ENCODE measurements at regions not wholly inside any gene's neighbourhood (a gene's known extent, or its start where the extent isn't known, plus 50 kb on each side); places are given as distances from the start of the nearest gene placed in this dataset.
A peak's percentile ranks its signal among the peaks of the same experiment; 100 is the strongest.

DNA sequence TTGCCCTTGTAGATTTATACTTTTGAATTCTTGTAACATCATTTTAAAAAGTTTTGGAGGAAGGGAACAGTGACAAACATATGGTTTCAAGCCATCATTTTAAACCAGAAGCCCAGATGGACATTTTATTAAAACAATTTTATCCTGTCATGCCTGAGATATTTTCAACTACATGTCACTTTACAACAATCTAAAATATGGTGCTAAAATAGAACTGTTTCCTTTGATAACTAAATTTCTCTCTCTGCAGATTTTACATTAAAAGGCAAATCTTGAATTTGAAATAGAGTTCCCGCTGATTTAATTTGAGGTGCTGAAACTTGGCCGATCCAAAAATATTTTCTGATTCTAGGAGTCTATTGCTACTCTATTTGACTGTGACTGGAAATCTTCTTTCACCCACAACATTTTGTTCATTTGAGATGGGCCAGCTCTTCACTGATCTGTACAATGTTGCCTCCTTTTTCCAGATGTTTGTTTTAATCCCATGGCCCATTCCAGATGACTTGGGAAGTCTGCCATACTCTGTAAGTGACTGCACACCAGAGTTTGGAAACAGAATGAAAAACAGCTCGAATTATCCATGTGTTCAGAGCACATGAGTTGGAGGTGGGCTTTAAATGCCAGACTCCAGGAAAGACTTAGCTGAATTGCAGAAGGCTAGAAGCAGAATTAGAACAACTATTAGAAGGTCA is 402.5 kb downstream of the TMEM135 start:
- Histone ChIP-seq H3K27ac (ENCODE audit: low read length, poor library complexity, severe bottlenecking) (peak overlapping the region; percentile 43), H3K4me1 (ENCODE audit: control insufficient read depth, insufficient read depth, low read depth, low read length) (peaks cover 7% of the 10 kb centered on the region), H3K36me3 (ENCODE audit: control insufficient read depth in 1 of 2, insufficient read depth in 2 of 2, low read depth in 1 of 2, low read length in 2 of 2) (no peaks in the 10 kb centered on the region), H3K27me3 (ENCODE audit: control insufficient read depth in 1 of 2, insufficient read depth in 1 of 2, low read length in 2 of 2) (no peaks in the 10 kb centered on the region), H2AK5ac (ENCODE audit: low read length, severe bottlenecking) (no peak overlapping the region), H3K9ac (ENCODE audit: low read length) (no peak overlapping the region), H3K4me2 (ENCODE audit: low read length, poor library complexity, severe bottlenecking) (no peak overlapping the region), H2BK120ac (ENCODE audit: low read depth, low read length) (no peak overlapping the region), H3K14ac (ENCODE audit: low read length in 2 of 2) (no peak overlapping the region), H4K91ac (ENCODE audit: low read length) (no peak overlapping the region), H3K4me3 (ENCODE audit: insufficient read depth in 1 of 2, low read depth in 1 of 2, low read length in 2 of 2) (no peak overlapping the region), H2AFZ (ENCODE audit: low read depth, low read length) (no peak overlapping the region), H2BK15ac (ENCODE audit: low read depth, poor library complexity, severe bottlenecking) (no peak overlapping the region), H3K9me3 (ENCODE audit: control insufficient read depth, low read length) (no peaks in the 10 kb centered on the region), H4K8ac (ENCODE audit: low read length) (no peak overlapping the region), H2BK5ac (ENCODE audit: low read depth, low read length, poor library complexity, severe bottlenecking) (no peak overlapping the region), H3K4ac (ENCODE audit: low read depth in 1 of 2, low read length in 2 of 2) (no peak overlapping the region), H2BK12ac (ENCODE audit: low read length in 2 of 2) (no peak overlapping the region), H3K79me1 (replicated peaks; ENCODE audit: low read length, poor library complexity, severe bottlenecking) (no peaks in the 10 kb centered on the region), H3K23ac (ENCODE audit: low read length in 2 of 2) (no peak overlapping the region), H3K18ac (ENCODE audit: low read depth in 1 of 2, low read length in 2 of 2) (no peak overlapping the region)
- DNase-seq = no peak
- WGBS = 84% methylated on average over 3 of the region's 3 CpGs

DNA sequence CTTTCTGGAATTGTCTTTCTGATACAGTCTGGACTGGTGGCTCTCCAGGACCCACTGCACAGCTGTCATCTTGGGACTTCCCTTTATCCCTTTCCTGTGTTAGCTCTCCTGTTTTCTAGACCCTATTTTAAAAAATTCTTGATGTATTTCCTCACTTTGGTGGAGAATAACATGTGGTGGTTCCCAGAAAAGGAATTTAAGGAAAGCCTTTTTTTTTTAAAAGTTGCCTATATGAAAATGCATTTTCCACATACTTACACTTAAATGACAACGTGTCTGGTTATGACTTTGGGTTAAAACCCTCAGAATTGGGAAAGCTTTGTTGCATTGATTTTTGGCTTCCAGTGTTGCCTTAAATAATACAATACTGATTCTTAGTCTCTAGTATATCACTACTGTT is 400.7 kb downstream of the TMEM135 start:
- WGBS = 100% methylated on average over 1 of the region's 1 CpG
- peaks cover 5% of the 10 kb centered on the region for H3K4me1 ChIP-seq (ENCODE audit: control insufficient read depth, insufficient read depth, low read depth, low read length)

GRCh38 chr11:87437844-87438223 is 400.1 kb downstream of the TMEM135 start:
- Histone ChIP-seq H2BK12ac (ENCODE audit: low read length in 2 of 2) (no peak overlapping the region), H3K4me1 (ENCODE audit: control insufficient read depth, insufficient read depth, low read depth, low read length) (peaks cover 5% of the 10 kb centered on the region), H3K27me3 (ENCODE audit: control insufficient read depth in 1 of 2, insufficient read depth in 1 of 2, low read length in 2 of 2) (no peaks in the 10 kb centered on the region), H3K27ac (ENCODE audit: low read length, poor library complexity, severe bottlenecking) (peak overlapping the region; percentile 86), H3K14ac (ENCODE audit: low read length in 2 of 2) (no peak overlapping the region), H4K8ac (ENCODE audit: low read length) (no peak overlapping the region), H3K4me3 (ENCODE audit: insufficient read depth in 1 of 2, low read depth in 1 of 2, low read length in 2 of 2) (no peak overlapping the region), H2BK120ac (ENCODE audit: low read depth, low read length) (no peak overlapping the region), H2BK15ac (ENCODE audit: low read depth, poor library complexity, severe bottlenecking) (no peak overlapping the region), H4K91ac (ENCODE audit: low read length) (no peak overlapping the region), H2AFZ (ENCODE audit: low read depth, low read length) (no peak overlapping the region), H3K18ac (ENCODE audit: low read depth in 1 of 2, low read length in 2 of 2) (no peak overlapping the region), H3K36me3 (ENCODE audit: control insufficient read depth in 1 of 2, insufficient read depth in 2 of 2, low read depth in 1 of 2, low read length in 2 of 2) (no peaks in the 10 kb centered on the region), H3K79me1 (replicated peaks; ENCODE audit: low read length, poor library complexity, severe bottlenecking) (no peaks in the 10 kb centered on the region), H2BK5ac (ENCODE audit: low read depth, low read length, poor library complexity, severe bottlenecking) (no peak overlapping the region), H3K4ac (ENCODE audit: low read depth in 1 of 2, low read length in 2 of 2) (no peak overlapping the region), H3K9ac (ENCODE audit: low read length) (no peak overlapping the region), H3K23ac (ENCODE audit: low read length in 2 of 2) (no peak overlapping the region), H2AK5ac (ENCODE audit: low read length, severe bottlenecking) (no peak overlapping the region), H3K9me3 (ENCODE audit: control insufficient read depth, low read length) (no peaks in the 10 kb centered on the region), H3K4me2 (ENCODE audit: low read length, poor library complexity, severe bottlenecking) (no peak overlapping the region)
- no peak for DNase-seq

More for the DNA sequence above, 400.7 kb downstream of the TMEM135 start:
- Histone ChIP-seq H2AFZ (ENCODE audit: low read depth, low read length) (no peak overlapping the region), H4K91ac (ENCODE audit: low read length) (no peak overlapping the region), H3K23ac (ENCODE audit: low read length in 2 of 2) (no peak overlapping the region), H3K27ac (ENCODE audit: low read length, poor library complexity, severe bottlenecking) (peak overlapping the region; percentile 73), H3K27me3 (ENCODE audit: control insufficient read depth in 1 of 2, insufficient read depth in 1 of 2, low read length in 2 of 2) (no peaks in the 10 kb centered on the region), H2AK5ac (ENCODE audit: low read length, severe bottlenecking) (no peak overlapping the region), H3K36me3 (ENCODE audit: control insufficient read depth in 1 of 2, insufficient read depth in 2 of 2, low read depth in 1 of 2, low read length in 2 of 2) (no peaks in the 10 kb centered on the region), H3K14ac (ENCODE audit: low read length in 2 of 2) (no peak overlapping the region), H3K79me1 (replicated peaks; ENCODE audit: low read length, poor library complexity, severe bottlenecking) (no peaks in the 10 kb centered on the region), H3K9ac (ENCODE audit: low read length) (no peak overlapping the region), H4K8ac (ENCODE audit: low read length) (no peak overlapping the region), H2BK120ac (ENCODE audit: low read depth, low read length) (no peak overlapping the region), H3K4me3 (ENCODE audit: insufficient read depth in 1 of 2, low read depth in 1 of 2, low read length in 2 of 2) (no peak overlapping the region), H2BK5ac (ENCODE audit: low read depth, low read length, poor library complexity, severe bottlenecking) (no peak overlapping the region), H3K4ac (ENCODE audit: low read depth in 1 of 2, low read length in 2 of 2) (no peak overlapping the region), H3K18ac (ENCODE audit: low read depth in 1 of 2, low read length in 2 of 2) (no peak overlapping the region), H3K9me3 (ENCODE audit: control insufficient read depth, low read length) (no peaks in the 10 kb centered on the region), H2BK12ac (ENCODE audit: low read length in 2 of 2) (no peak overlapping the region), H3K4me2 (ENCODE audit: low read length, poor library complexity, severe bottlenecking) (no peak overlapping the region), H2BK15ac (ENCODE audit: low read depth, poor library complexity, severe bottlenecking) (no peak overlapping the region)
- no peak for DNase-seq

- no peaks in the 10 kb centered on the region for H3K9me3 ChIP-seq (ENCODE audit: control insufficient read depth, low read length)
- H3K79me1 ChIP-seq (replicated peaks; ENCODE audit: low read length, poor library complexity, severe bottlenecking) = no peaks in the 10 kb centered on the region
- H4K8ac ChIP-seq (ENCODE audit: low read length) = no peak overlapping the region
- no peak overlapping the region for H2BK120ac ChIP-seq (ENCODE audit: low read depth, low read length)
- no peaks in the 10 kb centered on the region for H3K36me3 ChIP-seq (ENCODE audit: control insufficient read depth in 1 of 2, insufficient read depth in 2 of 2, low read depth in 1 of 2, low read length in 2 of 2)
- H3K18ac ChIP-seq (ENCODE audit: low read depth in 1 of 2, low read length in 2 of 2) = no peak overlapping the region
- H3K23ac ChIP-seq (ENCODE audit: low read length in 2 of 2) = no peak overlapping the region
- H2AK5ac ChIP-seq (ENCODE audit: low read length, severe bottlenecking) = peak overlapping the region; percentile 46
- no peak overlapping the region for H4K91ac ChIP-seq (ENCODE audit: low read length)
- H3K4me3 ChIP-seq (ENCODE audit: insufficient read depth in 1 of 2, low read depth in 1 of 2, low read length in 2 of 2) = no peak overlapping the region
- no peak overlapping the region for H2AFZ ChIP-seq (ENCODE audit: low read depth, low read length)
- H3K4me1 ChIP-seq (ENCODE audit: control insufficient read depth, insufficient read depth, low read depth, low read length) = peaks cover 5% of the 10 kb centered on the region
- no peak overlapping the region for H3K14ac ChIP-seq (ENCODE audit: low read length in 2 of 2)
- H3K9ac ChIP-seq (ENCODE audit: low read length) = no peak overlapping the region
- H2BK15ac ChIP-seq (ENCODE audit: low read depth, poor library complexity, severe bottlenecking) = no peak overlapping the region
- H3K4ac ChIP-seq (ENCODE audit: low read depth in 1 of 2, low read length in 2 of 2) = no peak overlapping the region
- no peak for DNase-seq
- no peaks in the 10 kb centered on the region for H3K27me3 ChIP-seq (ENCODE audit: control insufficient read depth in 1 of 2, insufficient read depth in 1 of 2, low read length in 2 of 2)
- WGBS = 74% methylated on average over 4 of the region's 5 CpGs
- H2BK5ac ChIP-seq (ENCODE audit: low read depth, low read length, poor library complexity, severe bottlenecking) = peak overlapping the region; percentile 21
- no peak overlapping the region for H2BK12ac ChIP-seq (ENCODE audit: low read length in 2 of 2)
- peak overlapping the region; percentile 86 for H3K27ac ChIP-seq (ENCODE audit: low read length, poor library complexity, severe bottlenecking)
- H3K4me2 ChIP-seq (ENCODE audit: low read length, poor library complexity, severe bottlenecking) = no peak overlapping the region
Measured at GRCh38 chr11:87437133-87437843, 399.6 kb downstream of the TMEM135 start.
